ENCODE measurements at regions not wholly inside any gene's neighbourhood (a gene's known extent, or its start where the extent isn't known, plus 50 kb on each side); places are given as distances from the start of the nearest gene placed in this dataset.

GRCh38 chr3:94304954-94305353 is 242.1 kb downstream of the NSUN3 start:
- TF ChIP-seq POLR2A (IDR thresholded peaks at IDR 0.05; ENCODE audit: borderline replicate concordance, extremely low read depth, insufficient read depth, insufficient read length) (no peak), EZH2 (IDR thresholded peaks at IDR 0.05) (no peak), TCF7L2 (IDR thresholded peaks at IDR 0.05; ENCODE audit: borderline replicate concordance, extremely low read depth, insufficient read depth, insufficient read length) (no peak)
- no TSS peak for BruUV-seq (replicated peaks)
- intact Hi-C loops (cut with micrococcal nuclease) = no loop called here
- Histone ChIP-seq H3K4me2 (ENCODE audit: low read length) (no peak overlapping the region), H4K20me1 (ENCODE audit: insufficient read depth) (no peaks in the 10 kb centered on the region), H3K79me2 (ENCODE audit: insufficient read depth, low read length) (no peaks in the 10 kb centered on the region), H2AFZ (ENCODE audit: low read depth, low read length, poor library complexity, severe bottlenecking) (no peak overlapping the region), H3K9me2 (ENCODE audit: insufficient read depth) (no peaks in the 10 kb centered on the region), H3K27me3 (ENCODE audit: insufficient read depth, low read length) (0 out of 2 replicates have a peak, but pooled peaks cover 6% of the 10 kb centered on the region), H3K9me3 (ENCODE audit: control insufficient read depth in 1 of 2, insufficient read depth in 1 of 2, low read depth in 1 of 2, low read length in 2 of 2) (no peaks in the 10 kb centered on the region), H3K36me3 (ENCODE audit: control insufficient read depth in 1 of 2, insufficient read depth in 2 of 2, low read length in 2 of 2) (no peaks in the 10 kb centered on the region), H3K4me3 (replicated peaks in 1 of 2; ENCODE audit: low read depth in 1 of 2, low read length in 2 of 2) (no peak overlapping the region), H3K4me1 (ENCODE audit: control insufficient read depth in 1 of 2, insufficient read depth in 2 of 2, low read length in 2 of 2) (no peaks in the 10 kb centered on the region), H3K9ac (ENCODE audit: low read length) (no peak overlapping the region), H3K27ac (ENCODE audit: low read depth, low read length) (no peak overlapping the region)
- ATAC-seq (no peak), DNase-seq (ENCODE audit: low read depth, low spot score) (no peak)
- POLR2A ChIA-PET = no interaction called here
- RAD21 ChIA-PET (ENCODE audit: low non-redundant PET in 1 of 2, low total read pairs in 2 of 2, uncharacterized antibody in 2 of 2, unreplicated experiment in 2 of 2) = no interaction called here
- CTCF ChIA-PET = no interaction called here

- ChIA-PET CTCF (no interaction called here), RAD21 (ENCODE audit: low non-redundant PET in 1 of 2, low total read pairs in 2 of 2, uncharacterized antibody in 2 of 2, unreplicated experiment in 2 of 2) (no interaction called here), POLR2A (no interaction called here)
- ATAC-seq = no peak
- no peaks in the 10 kb centered on the region for H3K9me3 ChIP-seq (ENCODE audit: control insufficient read depth in 1 of 2, insufficient read depth in 1 of 2, low read depth in 1 of 2, low read length in 2 of 2)
- H2AFZ ChIP-seq (ENCODE audit: low read depth, low read length, poor library complexity, severe bottlenecking) = no peak overlapping the region
- no peaks in the 10 kb centered on the region for H3K9me2 ChIP-seq (ENCODE audit: insufficient read depth)
- H3K27me3 ChIP-seq (ENCODE audit: insufficient read depth, low read length) = 0 out of 2 replicates have a peak, but pooled peaks cover 6% of the 10 kb centered on the region
- no peaks in the 10 kb centered on the region for H3K79me2 ChIP-seq (ENCODE audit: insufficient read depth, low read length)
- DNase-seq (ENCODE audit: low read depth, low spot score) = no peak
- BruUV-seq (replicated peaks) = no TSS peak
- intact Hi-C loops (cut with micrococcal nuclease) = no loop called here
- H3K36me3 ChIP-seq (ENCODE audit: control insufficient read depth in 1 of 2, insufficient read depth in 2 of 2, low read length in 2 of 2) = no peaks in the 10 kb centered on the region
- no peak overlapping the region for H3K27ac ChIP-seq (ENCODE audit: low read depth, low read length)
- TF ChIP-seq SRF (IDR thresholded peaks at IDR 0.05; ENCODE audit: low read depth) (no peak), EZH2phosphoT487 (IDR thresholded peaks at IDR 0.05; ENCODE audit: borderline replicate concordance) (no peak), CBX3 (IDR thresholded peaks at IDR 0.05; ENCODE audit: low read depth) (no peak), REST (IDR thresholded peaks at IDR 0.05; ENCODE audit: low read depth) (no peak), EGR1 (IDR thresholded peaks at IDR 0.05; ENCODE audit: low read depth) (no peak), MAX (IDR thresholded peaks at IDR 0.05) (no peak), ATF3 (IDR thresholded peaks at IDR 0.05) (no peak), EZH2 (IDR thresholded peaks at IDR 0.05) (no peak), POLR2A (IDR thresholded peaks at IDR 0.05; ENCODE audit: borderline replicate concordance, extremely low read depth, insufficient read depth, insufficient read length) (no peak), JUND (IDR thresholded peaks at IDR 0.05) (no peak), YY1 (IDR thresholded peaks at IDR 0.05; ENCODE audit: extremely low read depth, insufficient replicate concordance, low read depth, low read length) (no peak), ZBTB33 (IDR thresholded peaks at IDR 0.05; ENCODE audit: extremely low read depth, insufficient replicate concordance, low read length) (no peak)
- H4K20me1 ChIP-seq (ENCODE audit: insufficient read depth) = no peaks in the 10 kb centered on the region
- no peak overlapping the region for H3K9ac ChIP-seq (ENCODE audit: low read length)
- H3K4me1 ChIP-seq (ENCODE audit: control insufficient read depth in 1 of 2, insufficient read depth in 2 of 2, low read length in 2 of 2) = no peaks in the 10 kb centered on the region
- no peak overlapping the region for H3K4me3 ChIP-seq (replicated peaks in 1 of 2; ENCODE audit: low read depth in 1 of 2, low read length in 2 of 2)
- H3K4me2 ChIP-seq (ENCODE audit: low read length) = no peak overlapping the region
Observed at GRCh38 chr3:94305835-94306611, 243.2 kb downstream of the NSUN3 start.
